H1 (cell line): ENCODE measurements at regions not wholly inside any gene's neighbourhood (a gene's known extent, or its start where the extent isn't known, plus 50 kb on each side); places are given as distances from the start of the nearest gene placed in this dataset.
A peak's percentile ranks its signal among the peaks of the same experiment; 100 is the strongest.

ENCODE experiments used
- CTCF ChIA-PET: fragments of 300-600 bp; sonication (Branson Sonifier 250); formaldehyde crosslinking; loops from one replicate; lab custom pipeline; 2021; ENCODE audit not compliant: partially characterized antibody; lab: Charles Lee
- POLR2A ChIA-PET: fragments of 300-600 bp; sonication (Branson Sonifier 250); formaldehyde crosslinking; loops from one replicate; lab custom pipeline; 2021; ENCODE audit warnings: inconsistent platforms; ENCODE audit not compliant: partially characterized antibody; lab: Charles Lee
- DNase-seq, 2 experiments: peaks; one replicate each; pipeline versions ENCODE4 v3.0.0 to v3.0.0-alpha.2; 2010 to 2022; ENCODE audit warnings: low spot score in 2 of 2, low read depth in 1 of 2, mixed read lengths in 1 of 2
- FAIRE-seq: peaks from 2 replicates; lab custom pipeline; 2011; peaks lifted over from hg19 to GRCh38; lab: Jason Lieb, UNC
- H2AFZ ChIP-seq: 2 replicates; pipeline ENCODE4 v1.8.1; 2012; ENCODE audit warnings: low read length, inconsistent platforms
- H2AK5ac ChIP-seq: 2 replicates; pipeline ENCODE4 v1.6.1; 2013; ENCODE audit warnings: low read depth, low read length
- H2BK120ac ChIP-seq: replicated peaks from 2 replicates; pipeline ENCODE3; 2013; ENCODE audit warnings: low read depth, low read length, inconsistent platforms
- H2BK12ac ChIP-seq: 2 replicates; pipeline ENCODE4 v1.6.1; 2013; ENCODE audit warnings: low read depth, low read length
- H2BK15ac ChIP-seq: 2 replicates; pipeline ENCODE4 v1.6.1; 2013; ENCODE audit warnings: low read length
- H2BK20ac ChIP-seq: 2 replicates; pipeline ENCODE4 v1.6.1; 2013; ENCODE audit warnings: low read length
- H2BK5ac ChIP-seq: 2 replicates; pipeline ENCODE4 v1.6.1; 2013; ENCODE audit warnings: low read depth, low read length
- H3K14ac ChIP-seq: 2 replicates; pipeline ENCODE4 v1.6.1; 2013; ENCODE audit warnings: inconsistent platforms; ENCODE audit not compliant: insufficient read length
- H3K18ac ChIP-seq: 2 replicates; pipeline ENCODE4 v1.6.1; 2013; ENCODE audit warnings: low read length; ENCODE audit errors: extremely low read depth
- H3K23ac ChIP-seq: 2 replicates; pipeline ENCODE4 v1.6.1; 2013; ENCODE audit warnings: inconsistent platforms; ENCODE audit not compliant: insufficient read length
- H3K23me2 ChIP-seq: 2 replicates; pipeline ENCODE4 v1.6.1; 2013; ENCODE audit warnings: low read depth, low read length
- H3K27ac ChIP-seq: 2 replicates; pipeline ENCODE4 v1.6.1; 2011; ENCODE audit warnings: low read depth, low read length, inconsistent platforms
- H3K27me3 ChIP-seq, 4 experiments: replicated peaks in 1 of 4; 1 replicate in 1 of 4; 2 replicates in 3 of 4; pipeline versions ENCODE4 v1.6.1 to v1.8.1; 2011 to 2013; ENCODE audit warnings: low read length in 3 of 4, mild to moderate bottlenecking in 3 of 4, inconsistent platforms in 2 of 4, mixed read lengths in 2 of 4, moderate library complexity in 1 of 4; ENCODE audit not compliant: control insufficient read depth in 3 of 4, insufficient read depth in 3 of 4; ENCODE audit errors: extremely low read depth in 1 of 4
- H3K36me3 ChIP-seq, 4 experiments: 2 replicates each; pipeline versions ENCODE4 v1.6.1 to v1.8.1; 2011 to 2013; ENCODE audit warnings: mild to moderate bottlenecking in 4 of 4, low read length in 3 of 4, moderate library complexity in 2 of 4, control low read depth in 1 of 4, inconsistent platforms in 1 of 4; ENCODE audit not compliant: insufficient read depth in 4 of 4, control insufficient read depth in 2 of 4
- H3K4ac ChIP-seq: replicated peaks from 2 replicates; pipeline ENCODE3; 2013; ENCODE audit warnings: low read length, low read depth, mixed read lengths, inconsistent platforms; ENCODE audit not compliant: insufficient read length
- H3K4me1 ChIP-seq, 4 experiments: replicated peaks in 1 of 4; 1 replicate in 1 of 4; 2 replicates in 3 of 4; pipeline versions ENCODE4 v1.6.1 to v1.8.1; 2011 to 2013; ENCODE audit warnings: low read length in 3 of 4, inconsistent platforms in 2 of 4, mixed read lengths in 1 of 4; ENCODE audit not compliant: insufficient read depth in 4 of 4, control insufficient read depth in 3 of 4
- H3K4me2 ChIP-seq, 2 experiments: 2 replicates each; pipeline versions ENCODE4 v1.6.1 to v1.8.1; 2011 to 2013; ENCODE audit warnings: low read depth in 2 of 2, low read length in 2 of 2, control low read depth in 1 of 2, inconsistent platforms in 1 of 2, mild to moderate bottlenecking in 1 of 2; ENCODE audit not compliant: insufficient read depth in 1 of 2
- H3K4me3 ChIP-seq, 4 experiments: fragments of 200-600, 300-600 bp in 1 of 4; sonication (generic), shearing (Covaris generic), sonication (Bioruptor Twin) in 1 of 4; 2 replicates each; pipeline versions ENCODE4 v1.5.1 to v1.8.1; 2011 to 2016; ENCODE audit warnings: low read length in 4 of 4, low read depth in 3 of 4, control low read depth in 2 of 4, inconsistent platforms in 2 of 4, mild to moderate bottlenecking in 2 of 4, mixed read lengths in 1 of 4, moderate library complexity in 1 of 4; ENCODE audit not compliant: insufficient read depth in 2 of 4; ENCODE audit errors: extremely low read depth in 1 of 4
- H3K56ac ChIP-seq: replicated peaks from 2 replicates; pipeline ENCODE3; 2013; ENCODE audit warnings: low read depth, mild to moderate bottlenecking, mixed read lengths, low read length, inconsistent platforms; ENCODE audit not compliant: insufficient read length
- H3K79me1 ChIP-seq: 2 replicates; pipeline ENCODE4 v1.6.1; 2013; ENCODE audit warnings: low read depth, low read length, control low read depth
- H3K79me2 ChIP-seq, 2 experiments: 2 replicates each; pipeline versions ENCODE4 v1.6.1 to v1.8.1; 2012 to 2013; ENCODE audit warnings: low read length in 2 of 2, mild to moderate bottlenecking in 2 of 2, inconsistent platforms in 1 of 2; ENCODE audit not compliant: insufficient read depth in 2 of 2, control insufficient read depth in 1 of 2
- H3K9ac ChIP-seq, 4 experiments: replicated peaks in 1 of 4; 1 replicate in 1 of 4; 2 replicates in 3 of 4; pipeline versions ENCODE4 v1.6.1 to v1.8.1; 2011 to 2013; ENCODE audit warnings: low read depth in 3 of 4, low read length in 3 of 4, control low read depth in 2 of 4, mild to moderate bottlenecking in 2 of 4, moderate library complexity in 2 of 4, inconsistent platforms in 1 of 4; ENCODE audit errors: extremely low read depth in 1 of 4
- H3K9me3 ChIP-seq, 2 experiments: 2 replicates each; pipeline versions ENCODE4 v1.6.1 to v1.8.1; 2012 to 2013; ENCODE audit warnings: mild to moderate bottlenecking in 2 of 2, moderate library complexity in 2 of 2, control low read depth in 1 of 2, inconsistent platforms in 1 of 2, low read depth in 1 of 2, low read length in 1 of 2, mixed read lengths in 1 of 2; ENCODE audit not compliant: insufficient read depth in 2 of 2
- H4K20me1 ChIP-seq, 2 experiments: replicated peaks in 1 of 2; 2 replicates each; pipeline versions ENCODE3 to v1.8.1; 2011 to 2013; ENCODE audit warnings: inconsistent platforms in 2 of 2, low read length in 2 of 2, mild to moderate bottlenecking in 1 of 2; ENCODE audit not compliant: insufficient read depth in 2 of 2, control insufficient read depth in 1 of 2
- H4K5ac ChIP-seq: 2 replicates; pipeline ENCODE4 v1.6.1; 2013; ENCODE audit warnings: low read length, low read depth, mixed read lengths, inconsistent platforms; ENCODE audit not compliant: insufficient read length
- H4K8ac ChIP-seq: 2 replicates; pipeline ENCODE4 v1.8.0; 2013; ENCODE audit warnings: mild to moderate bottlenecking, moderate library complexity, low read length, inconsistent platforms; ENCODE audit not compliant: insufficient read depth; ENCODE audit errors: extremely low read depth
- H4K91ac ChIP-seq: replicated peaks from 2 replicates; pipeline ENCODE3; 2013; ENCODE audit warnings: low read length, mixed read lengths, inconsistent platforms; ENCODE audit not compliant: insufficient read length
- BRCA1 ChIP-seq: IDR thresholded peaks from 2 replicates; pipeline ENCODE4 v1.6.1; 2012; ENCODE audit warnings: low read depth, low read length, improper control_type of control experiment
- HDAC2 ChIP-seq, 2 experiments: fragments of 300-600 bp in 1 of 2; sonication (generic) in 1 of 2; IDR thresholded peaks; 2 replicates each; pipeline ENCODE4 v1.6.1; 2011 to 2012; ENCODE audit warnings: low read depth in 2 of 2, low read length in 2 of 2, mild to moderate bottlenecking in 2 of 2, moderate library complexity in 2 of 2, borderline replicate concordance in 1 of 2, inconsistent platforms in 1 of 2
- NRF1 ChIP-seq: IDR thresholded peaks from 2 replicates; pipeline ENCODE4 v1.6.1; 2011; ENCODE audit warnings: mild to moderate bottlenecking, low read depth, low read length, improper control_type of control experiment
- RNF2 ChIP-seq: fragments of 200-900, 300-1000 bp; sonication (generic); IDR thresholded peaks from 2 replicates; pipeline ENCODE4 v1.7.1; 2016; ENCODE audit warnings: borderline replicate concordance, low read depth, mild to moderate bottlenecking, antibody characterized with exemption, low read length; ENCODE audit not compliant: poor library complexity, severe bottlenecking; ENCODE audit errors: missing control alignments
- SIN3A ChIP-seq, 2 experiments: IDR thresholded peaks in 1 of 2; conservative IDR thresholded peaks in 1 of 2; 2 replicates each; pipeline ENCODE4 v1.6.1; 2011 to 2012; ENCODE audit warnings: low read length in 2 of 2, improper control_type of control experiment in 1 of 2, low read depth in 1 of 2, mild to moderate bottlenecking in 1 of 2
- SIX5 ChIP-seq: IDR thresholded peaks from 2 replicates; pipeline ENCODE4 v1.6.1; 2011; ENCODE audit warnings: mild to moderate bottlenecking, low read depth, low read length
- SP1 ChIP-seq: IDR thresholded peaks from 2 replicates; pipeline ENCODE4 v1.6.1; 2011; ENCODE audit warnings: low read depth, low read length
- SRF ChIP-seq: IDR thresholded peaks from 2 replicates; pipeline ENCODE4 v1.6.1; 2011; ENCODE audit warnings: mild to moderate bottlenecking, low read depth, low read length, moderate library complexity
- TAF1 ChIP-seq: IDR thresholded peaks from 2 replicates; pipeline ENCODE4 v1.6.1; 2011; ENCODE audit warnings: mild to moderate bottlenecking, low read depth, low read length
- TEAD4 ChIP-seq: IDR thresholded peaks from 2 replicates; pipeline ENCODE4 v1.6.1; 2012; ENCODE audit warnings: low read depth, low read length, inconsistent platforms, mixed read lengths
- WGBS, 2 experiments: shearing (Covaris generic) in 1 of 2; methylation state at CpG; one replicate each; pipeline versions ENCODE4 v1.1.6 to v1.1.7; 2013 to 2015; ENCODE audit warnings: low lambda C conversion rate in 2 of 2, mixed read lengths in 2 of 2, inconsistent platforms in 1 of 2, low coverage in 1 of 2, missing lambda C conversion rate in 1 of 2; ENCODE audit not compliant: insufficient replicate concordance in 2 of 2, insufficient coverage in 1 of 2, insufficient read length in 1 of 2; ENCODE audit errors: extremely low coverage in 1 of 2, missing lambda C conversion rate in 1 of 2; 5-methylcytosine and 5-hydroxymethylcytosine counted together
- TF ChIP-seq, protein P1 (sequence below), 3 experiments: IDR thresholded peaks; 1 replicate in 2 of 3; 2 replicates in 1 of 3; pipeline versions ENCODE4 v1.5.1 to v1.6.1; 2011; ENCODE audit warnings: low read length in 3 of 3, mild to moderate bottlenecking in 3 of 3, inconsistent platforms in 2 of 3, low read depth in 1 of 3, moderate library complexity in 1 of 3; ENCODE audit not compliant: insufficient read depth in 1 of 3; ENCODE audit errors: control extremely low read depth in 1 of 3

- Histone ChIP-seq H2AK5ac (no peak overlapping the region), H2BK12ac (no peak overlapping the region; the same call in 1 of the 2 replicates), H3K79me1 (no peaks in the 10 kb centered on the region; the same call in 1 of the 2 replicates)
- TF ChIP-seq HDAC2 (IDR thresholded peaks at IDR 0.05; ENCODE audit: borderline replicate concordance in 1 of 2, low read depth in 2 of 2, low read length in 2 of 2), result no peak
- TF ChIP-seq SIX5, result no peak
- TF ChIP-seq TAF1, result no peak
- TF ChIP-seq SRF, result peak; percentile 77
- TF ChIP-seq, protein P1, sequence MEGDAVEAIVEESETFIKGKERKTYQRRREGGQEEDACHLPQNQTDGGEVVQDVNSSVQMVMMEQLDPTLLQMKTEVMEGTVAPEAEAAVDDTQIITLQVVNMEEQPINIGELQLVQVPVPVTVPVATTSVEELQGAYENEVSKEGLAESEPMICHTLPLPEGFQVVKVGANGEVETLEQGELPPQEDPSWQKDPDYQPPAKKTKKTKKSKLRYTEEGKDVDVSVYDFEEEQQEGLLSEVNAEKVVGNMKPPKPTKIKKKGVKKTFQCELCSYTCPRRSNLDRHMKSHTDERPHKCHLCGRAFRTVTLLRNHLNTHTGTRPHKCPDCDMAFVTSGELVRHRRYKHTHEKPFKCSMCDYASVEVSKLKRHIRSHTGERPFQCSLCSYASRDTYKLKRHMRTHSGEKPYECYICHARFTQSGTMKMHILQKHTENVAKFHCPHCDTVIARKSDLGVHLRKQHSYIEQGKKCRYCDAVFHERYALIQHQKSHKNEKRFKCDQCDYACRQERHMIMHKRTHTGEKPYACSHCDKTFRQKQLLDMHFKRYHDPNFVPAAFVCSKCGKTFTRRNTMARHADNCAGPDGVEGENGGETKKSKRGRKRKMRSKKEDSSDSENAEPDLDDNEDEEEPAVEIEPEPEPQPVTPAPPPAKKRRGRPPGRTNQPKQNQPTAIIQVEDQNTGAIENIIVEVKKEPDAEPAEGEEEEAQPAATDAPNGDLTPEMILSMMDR (IDR thresholded peaks at IDR 0.05; ENCODE audit: control extremely low read depth in 1 of 3, insufficient read depth in 1 of 3, low read depth in 1 of 3, low read length in 3 of 3), result peak in 1 of 3 experiments; percentile 6; a peak in 1 of 4 replicates
- TF ChIP-seq RNF2, result no peak
- TF ChIP-seq BRCA1, result no peak
- no peak for TF ChIP-seq SP1
- TF ChIP-seq TEAD4, result no peak
- no peak for TF ChIP-seq NRF1
- 0 out of 4 replicates have a peak, but pooled peaks of 1 of the 2 experiments have one; percentile 27 for TF ChIP-seq SIN3A (conservative IDR thresholded peaks at IDR 0.05 in 1 of 2, IDR thresholded peaks at IDR 0.05 in 1 of 2; ENCODE audit: low read depth in 1 of 2, low read length in 2 of 2)
Observed at GRCh38 chr9:115182264-115182663, 64.3 kb upstream of the TNC start.

More at GRCh38 chr9:115182264-115182663, 64.3 kb upstream of the TNC start:
- WGBS, 2 experiments, result 85% methylated on average over 1 of the region's 1 CpG; no CpG with 5 or more reads in 1 of the 2 experiments
- Histone ChIP-seq H3K27me3 (no peaks in the 10 kb centered on the region), H3K4ac (no peak overlapping the region), H4K5ac (no peak overlapping the region), H3K79me2 (no peaks in the 10 kb centered on the region), H2BK20ac (0 out of 2 replicates have a peak overlapping the region, but pooled peaks have one; percentile 53), H3K27ac (no peak overlapping the region), H2BK120ac (no peak overlapping the region), H3K23ac (no peak overlapping the region), H4K20me1 (no peaks in the 10 kb centered on the region), H3K56ac (no peak overlapping the region), H3K4me1 (peaks cover 0 to 12% (median under 1%) of the 10 kb centered on the region in 4 experiments; a peak in 4 of 7 replicates), H3K9ac (no peak overlapping the region), H3K36me3 (no peaks in the 10 kb centered on the region), H3K14ac (no peak overlapping the region), H3K18ac (peak overlapping the region; percentile 93; the same call in 1 of the 2 replicates), H2AFZ (peak overlapping the region; percentile 20; the same call in 1 of the 2 replicates), H2BK15ac (no peak overlapping the region), H3K23me2 (no peaks in the 10 kb centered on the region), H2BK5ac (peak overlapping the region; percentile 3; the same call in 1 of the 2 replicates), H3K4me3 (no peak overlapping the region), H3K4me2 (no peak overlapping the region), H3K9me3 (no peaks in the 10 kb centered on the region), H4K91ac (no peak overlapping the region), H4K8ac (no peak overlapping the region)
- CTCF ChIA-PET, result interaction anchor here (0.6 kb wide), 1 partner anchor 8 kb away, joined by 3 read pairs; no protein-coding TSS in a partner anchor
- no peak for DNase-seq
- FAIRE-seq, result peak; percentile 70
- POLR2A ChIA-PET, result no interaction called here
